H9 (cell line): ENCODE measurements at regions not wholly inside any gene's neighbourhood (a gene's known extent, or its start where the extent isn't known, plus 50 kb on each side); places are given as distances from the start of the nearest gene placed in this dataset.

Experiments
- DNase-seq: peaks from one replicate; pipeline ENCODE4 v3.0.0-alpha.2; 2017
- H2AFZ ChIP-seq: one replicate; pipeline ENCODE4 v1.6.1; 2013; ENCODE audit warnings: mild to moderate bottlenecking, low read length, control low read depth, moderate library complexity
- H2AK5ac ChIP-seq: 2 replicates; pipeline ENCODE4 v1.6.1; 2013; ENCODE audit warnings: low read length, control low read depth, mixed read lengths; ENCODE audit not compliant: insufficient read length
- H2BK120ac ChIP-seq: one replicate; pipeline ENCODE4 v1.6.1; 2013; ENCODE audit warnings: low read depth, mild to moderate bottlenecking, low read length, control low read depth, inconsistent platforms; ENCODE audit not compliant: poor library complexity, severe bottlenecking
- H2BK12ac ChIP-seq: 2 replicates; pipeline ENCODE4 v1.6.1; 2013; ENCODE audit warnings: low read length, control low read depth, mixed read lengths, low read depth; ENCODE audit not compliant: insufficient read length
- H2BK15ac ChIP-seq: 2 replicates; pipeline ENCODE4 v1.6.1; 2013; ENCODE audit warnings: low read depth, low read length, control low read depth
- H2BK20ac ChIP-seq: one replicate; pipeline ENCODE4 v1.6.1; 2013; ENCODE audit warnings: low read depth, mild to moderate bottlenecking, low read length, control low read depth, inconsistent platforms; ENCODE audit not compliant: poor library complexity, severe bottlenecking
- H2BK5ac ChIP-seq: 2 replicates; pipeline ENCODE4 v1.6.1; 2013; ENCODE audit warnings: low read length, control low read depth, mixed read lengths; ENCODE audit not compliant: insufficient read length
- H3K14ac ChIP-seq: 2 replicates; pipeline ENCODE4 v1.6.1; 2013; ENCODE audit warnings: low read length, control low read depth; ENCODE audit not compliant: insufficient read depth
- H3K18ac ChIP-seq: 2 replicates; pipeline ENCODE4 v1.6.1; 2013; ENCODE audit warnings: low read depth, mild to moderate bottlenecking, mixed read lengths, low read length, control low read depth; ENCODE audit not compliant: insufficient read length
- H3K23ac ChIP-seq: 2 replicates; pipeline ENCODE4 v1.6.1; 2013; ENCODE audit warnings: low read length, control low read depth, mixed read lengths, low read depth; ENCODE audit not compliant: insufficient read length
- H3K23me2 ChIP-seq: 2 replicates; pipeline ENCODE4 v1.6.1; 2013; ENCODE audit warnings: low read depth, mild to moderate bottlenecking, mixed read lengths, low read length, control low read depth; ENCODE audit not compliant: insufficient read length, poor library complexity, severe bottlenecking
- H3K27ac ChIP-seq: 2 replicates; pipeline ENCODE4 v1.5.1; 2013; ENCODE audit warnings: low read length, control low read depth, mixed read lengths, low read depth; ENCODE audit not compliant: insufficient read length
- H3K27me3 ChIP-seq: 2 replicates; pipeline ENCODE4 v1.6.1; 2013; ENCODE audit warnings: low read length, control low read depth, inconsistent platforms; ENCODE audit not compliant: insufficient read depth
- H3K4ac ChIP-seq: 2 replicates; pipeline ENCODE4 v1.6.1; 2013; ENCODE audit warnings: low read depth, mild to moderate bottlenecking, control low read depth, inconsistent platforms, low read length, moderate library complexity
- H3K4me1 ChIP-seq: 2 replicates; pipeline ENCODE4 v1.6.1; 2013; ENCODE audit warnings: low read length, control low read depth, inconsistent platforms; ENCODE audit not compliant: insufficient read depth
- H3K4me2 ChIP-seq: 2 replicates; pipeline ENCODE4 v1.6.1; 2013; ENCODE audit warnings: low read length, control low read depth, mixed read lengths; ENCODE audit not compliant: insufficient read length, insufficient read depth
- H3K56ac ChIP-seq: 2 replicates; pipeline ENCODE4 v1.6.1; 2013; ENCODE audit warnings: low read depth, mild to moderate bottlenecking, mixed read lengths, low read length, control low read depth; ENCODE audit not compliant: insufficient read length
- H3K79me1 ChIP-seq: 2 replicates; pipeline ENCODE4 v1.6.1; 2013; ENCODE audit warnings: low read depth, mild to moderate bottlenecking, moderate library complexity, low read length, control low read depth, inconsistent platforms; ENCODE audit not compliant: insufficient read depth, poor library complexity, severe bottlenecking
- H3K79me2 ChIP-seq: 2 replicates; pipeline ENCODE4 v1.6.1; 2013; ENCODE audit warnings: low read length, control low read depth, inconsistent platforms; ENCODE audit not compliant: insufficient read depth
- H3K9ac ChIP-seq: 2 replicates; pipeline ENCODE4 v1.6.1; 2013; ENCODE audit warnings: low read length, control low read depth, mixed read lengths; ENCODE audit not compliant: insufficient read length; ENCODE audit errors: extremely low read depth
- H3K9me3 ChIP-seq: one replicate; pipeline ENCODE4 v1.6.1; 2013; ENCODE audit warnings: low read depth, low read length, inconsistent platforms; ENCODE audit not compliant: control insufficient read depth
- H3T11ph ChIP-seq: one replicate; pipeline ENCODE4 v1.6.1; 2013; ENCODE audit warnings: mild to moderate bottlenecking, low read length, control low read depth, inconsistent platforms
- H4K20me1 ChIP-seq: one replicate; pipeline ENCODE4 v1.6.1; 2013; ENCODE audit not compliant: control insufficient read depth, insufficient read length, insufficient read depth
- H4K5ac ChIP-seq: 2 replicates; pipeline ENCODE4 v1.6.1; 2013; ENCODE audit warnings: low read depth, mild to moderate bottlenecking, mixed read lengths, low read length, control low read depth; ENCODE audit not compliant: insufficient read length
- H4K8ac ChIP-seq: replicated peaks from 2 replicates; pipeline ENCODE4 v1.6.1; 2013; ENCODE audit warnings: low read length, control low read depth, mixed read lengths, low read depth; ENCODE audit not compliant: insufficient read length
- H4K91ac ChIP-seq: 2 replicates; pipeline ENCODE4 v1.6.1; 2013; ENCODE audit warnings: low read depth, mild to moderate bottlenecking, moderate library complexity, mixed read lengths, low read length, control low read depth; ENCODE audit not compliant: insufficient read length
- H3K27ac Mint-ChIP-seq, 3 experiments: 2 replicates in 2 of 3; 3 replicates in 1 of 3; pipeline ENCODE4 v1.8.0; 2020 to 2021; ENCODE audit warnings: mixed read lengths in 3 of 3, mild to moderate bottlenecking in 1 of 3, moderate library complexity in 1 of 3
- H3K27me3 Mint-ChIP-seq: 2 replicates; pipeline ENCODE4 v1.8.0; 2021; ENCODE audit warnings: low read depth, mild to moderate bottlenecking, moderate library complexity, mixed read lengths
- H3K36me3 Mint-ChIP-seq, 3 experiments: 2 replicates in 2 of 3; 3 replicates in 1 of 3; pipeline ENCODE4 v1.8.0; 2020 to 2021; ENCODE audit warnings: low read depth in 3 of 3, mixed read lengths in 3 of 3; ENCODE audit not compliant: insufficient read depth in 1 of 3
- H3K4me1 Mint-ChIP-seq, 2 experiments: 2 replicates each; pipeline ENCODE4 v1.8.0; 2020; ENCODE audit warnings: mixed read lengths in 2 of 2
- H3K4me3 Mint-ChIP-seq, 2 experiments: 2 replicates in 1 of 2; 3 replicates in 1 of 2; pipeline ENCODE4 v1.8.0; 2020 to 2021; ENCODE audit warnings: mild to moderate bottlenecking in 2 of 2, mixed read lengths in 2 of 2, moderate library complexity in 1 of 2
- H3K9me3 Mint-ChIP-seq, 2 experiments: 2 replicates in 1 of 2; 3 replicates in 1 of 2; pipeline ENCODE4 v1.8.0; 2020; ENCODE audit warnings: mild to moderate bottlenecking in 2 of 2, mixed read lengths in 2 of 2, moderate library complexity in 1 of 2
- WGBS: extraction: QIAGEN DNeasy Blood & Tissue Kit; methylation state at CpG from one replicate; pipeline ENCODE4 v1.1.7; 2013; ENCODE audit warnings: missing lambda C conversion rate, low lambda C conversion rate, mixed read lengths; ENCODE audit not compliant: insufficient read length; ENCODE audit errors: extremely low coverage; 5-methylcytosine and 5-hydroxymethylcytosine counted together
- TF ChIP-seq, protein P1 (sequence below): fragments of 200-600 bp; sonication (generic); conservative IDR thresholded peaks from 3 replicates; pipeline ENCODE4 v1.8.0; 2021; ENCODE audit warnings: antibody characterized with exemption, mild to moderate bottlenecking

DNA sequence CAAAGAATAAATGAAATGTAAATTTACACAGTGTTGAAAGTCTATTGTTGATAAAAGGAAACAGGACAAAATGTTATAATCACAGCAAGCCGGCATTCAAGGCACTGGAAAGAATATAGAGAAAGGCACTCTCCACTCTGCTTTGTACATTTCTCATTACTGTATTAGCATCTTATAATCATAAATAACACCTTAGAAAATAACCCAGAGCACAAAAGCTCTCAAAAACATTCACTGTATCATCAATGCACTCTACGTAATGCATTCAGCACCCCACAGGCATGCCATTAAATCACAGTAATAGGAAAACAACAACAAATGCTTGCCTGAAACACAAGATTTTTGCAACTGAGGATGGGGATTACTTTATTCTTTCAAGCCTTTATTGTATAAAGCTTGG is 75.3 kb upstream of the TRPC3 start:
- Histone ChIP-seq H3K4me1 (no peaks in the 10 kb centered on the region), H3K9me3 (no peaks in the 10 kb centered on the region), H3K18ac (no peak overlapping the region), H3K56ac (no peak overlapping the region), H3K27ac (no peak overlapping the region), H3K27me3 (no peaks in the 10 kb centered on the region), H4K20me1 (no peaks in the 10 kb centered on the region), H3K23me2 (no peaks in the 10 kb centered on the region), H2BK15ac (no peak overlapping the region), H3K4ac (no peak overlapping the region), H3K4me2 (no peak overlapping the region), H2BK5ac (no peak overlapping the region), H2BK20ac (no peak overlapping the region), H3K9ac (no peak overlapping the region), H2AFZ (no peak overlapping the region), H3K79me2 (no peaks in the 10 kb centered on the region), H2AK5ac (no peak overlapping the region), H3K79me1 (no peaks in the 10 kb centered on the region), H3K14ac (no peak overlapping the region), H4K8ac (no peak overlapping the region), H3T11ph (no peak overlapping the region), H2BK120ac (no peak overlapping the region), H2BK12ac (no peak overlapping the region), H4K91ac (no peak overlapping the region), H3K23ac (no peak overlapping the region), H4K5ac (no peak overlapping the region)
- Mint-ChIP-seq H3K9me3 (peaks cover 4 to 22% of the 10 kb centered on the region in 2 experiments; a peak in 4 of 5 replicates), H3K4me1 (no peaks in the 10 kb centered on the region), H3K27ac (no peak overlapping the region), H3K4me3 (no peak overlapping the region), H3K27me3 (peaks cover 2% of the 10 kb centered on the region; the same call in 1 of the 2 replicates), H3K36me3 (no peaks in the 10 kb centered on the region; a peak in 1 of 7 replicates)
- no CpG with 5 or more reads among the region's 2 CpGs for WGBS
- TF ChIP-seq, protein P1, sequence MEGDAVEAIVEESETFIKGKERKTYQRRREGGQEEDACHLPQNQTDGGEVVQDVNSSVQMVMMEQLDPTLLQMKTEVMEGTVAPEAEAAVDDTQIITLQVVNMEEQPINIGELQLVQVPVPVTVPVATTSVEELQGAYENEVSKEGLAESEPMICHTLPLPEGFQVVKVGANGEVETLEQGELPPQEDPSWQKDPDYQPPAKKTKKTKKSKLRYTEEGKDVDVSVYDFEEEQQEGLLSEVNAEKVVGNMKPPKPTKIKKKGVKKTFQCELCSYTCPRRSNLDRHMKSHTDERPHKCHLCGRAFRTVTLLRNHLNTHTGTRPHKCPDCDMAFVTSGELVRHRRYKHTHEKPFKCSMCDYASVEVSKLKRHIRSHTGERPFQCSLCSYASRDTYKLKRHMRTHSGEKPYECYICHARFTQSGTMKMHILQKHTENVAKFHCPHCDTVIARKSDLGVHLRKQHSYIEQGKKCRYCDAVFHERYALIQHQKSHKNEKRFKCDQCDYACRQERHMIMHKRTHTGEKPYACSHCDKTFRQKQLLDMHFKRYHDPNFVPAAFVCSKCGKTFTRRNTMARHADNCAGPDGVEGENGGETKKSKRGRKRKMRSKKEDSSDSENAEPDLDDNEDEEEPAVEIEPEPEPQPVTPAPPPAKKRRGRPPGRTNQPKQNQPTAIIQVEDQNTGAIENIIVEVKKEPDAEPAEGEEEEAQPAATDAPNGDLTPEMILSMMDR = no peak
- no peak for DNase-seq
